Activated CD4-positive, alpha-beta T cell treated with anti-CD3 and anti-CD28 coated beads, Interleukin-2, amount 50 U/mL, for 24 hours (primary cell): ENCODE measurements at regions not wholly inside any gene's neighbourhood (a gene's known extent, or its start where the extent isn't known, plus 50 kb on each side); places are given as distances from the start of the nearest gene placed in this dataset.
"Not testable (repeated sequence)": the region's sequence is repeated elsewhere in the genome, so short reads cannot be mapped to it uniquely, and the experiment has no call there.

Source experiments
- DNase-seq, 2 donors: peaks; one replicate each; pipeline ENCODE4 v3.0.0-alpha.2; 2020; ENCODE audit warnings: low read depth in 1 of 2, low spot score in 1 of 2

DNA sequence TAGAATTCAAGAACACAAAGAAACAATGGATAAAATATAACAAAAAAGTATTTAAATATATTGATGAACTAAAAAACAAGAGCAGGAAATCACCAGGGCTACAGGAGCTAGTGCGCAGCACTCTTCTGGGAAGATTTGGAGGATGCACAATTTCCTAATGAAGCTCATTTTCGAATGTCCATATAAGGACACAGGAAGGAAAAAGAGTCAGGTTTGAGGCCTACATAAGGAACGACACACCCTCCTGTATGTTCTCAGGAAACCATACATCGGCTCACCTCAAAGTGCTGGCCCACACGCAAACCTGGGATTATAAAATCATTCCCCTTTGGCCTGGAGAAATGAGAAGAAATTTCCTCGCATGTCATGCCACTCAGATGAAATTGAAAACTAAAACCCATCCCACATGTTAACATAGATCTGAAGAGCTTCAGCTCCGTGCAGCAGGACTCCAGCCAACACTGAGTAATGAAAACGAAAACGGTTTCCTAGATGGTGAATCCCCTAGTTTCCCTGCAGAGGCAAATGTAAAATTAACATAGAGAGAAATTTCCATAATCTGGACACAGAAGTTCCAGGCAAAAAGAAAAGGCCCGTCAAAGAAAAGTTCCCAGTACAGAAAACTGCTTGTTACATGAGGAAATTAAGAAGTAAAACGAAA, 825.8 kb downstream of the SOCS6 start:
- DNase-seq, result no peak

DNA sequence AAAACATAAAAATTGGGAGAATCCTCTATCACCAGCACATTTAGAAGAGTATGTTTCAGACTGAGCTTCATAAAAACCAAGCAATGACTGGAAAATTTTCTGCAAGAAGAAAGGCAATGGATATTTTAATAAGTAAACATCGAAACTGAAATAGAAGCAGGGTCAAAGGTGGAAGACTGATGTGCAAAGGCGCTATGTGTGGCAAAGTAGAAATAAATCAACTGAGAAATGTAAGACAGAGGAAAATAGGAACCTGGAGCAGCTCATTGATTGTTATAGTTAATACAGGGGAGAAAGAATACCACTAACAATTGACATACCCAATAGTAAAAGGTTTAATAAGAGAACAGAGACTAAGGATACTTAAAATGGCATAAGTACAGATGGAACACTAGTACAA, 818.4 kb downstream of the SOCS6 start:
- no peak for DNase-seq

DNA sequence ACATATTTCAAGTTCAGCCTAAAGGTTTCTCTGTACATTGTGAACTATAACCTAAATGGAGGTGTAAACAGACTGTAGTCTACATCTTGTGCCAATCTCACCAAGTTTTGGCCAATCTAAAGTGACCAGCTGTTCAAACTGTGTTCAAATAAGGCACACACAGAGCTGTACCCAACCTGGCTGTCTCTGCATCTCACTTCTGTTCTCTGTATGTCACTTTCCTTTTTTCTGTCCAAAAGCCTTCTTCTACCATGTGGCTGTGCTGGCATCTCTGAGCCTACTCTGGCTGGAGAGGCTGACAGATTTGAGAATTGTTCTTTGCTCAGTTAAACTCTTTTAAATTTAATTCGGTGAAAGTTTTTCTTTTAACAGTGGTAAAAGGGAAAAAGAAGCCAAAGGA, 817.9 kb downstream of the SOCS6 start:
- DNase-seq, result no peak

DNA sequence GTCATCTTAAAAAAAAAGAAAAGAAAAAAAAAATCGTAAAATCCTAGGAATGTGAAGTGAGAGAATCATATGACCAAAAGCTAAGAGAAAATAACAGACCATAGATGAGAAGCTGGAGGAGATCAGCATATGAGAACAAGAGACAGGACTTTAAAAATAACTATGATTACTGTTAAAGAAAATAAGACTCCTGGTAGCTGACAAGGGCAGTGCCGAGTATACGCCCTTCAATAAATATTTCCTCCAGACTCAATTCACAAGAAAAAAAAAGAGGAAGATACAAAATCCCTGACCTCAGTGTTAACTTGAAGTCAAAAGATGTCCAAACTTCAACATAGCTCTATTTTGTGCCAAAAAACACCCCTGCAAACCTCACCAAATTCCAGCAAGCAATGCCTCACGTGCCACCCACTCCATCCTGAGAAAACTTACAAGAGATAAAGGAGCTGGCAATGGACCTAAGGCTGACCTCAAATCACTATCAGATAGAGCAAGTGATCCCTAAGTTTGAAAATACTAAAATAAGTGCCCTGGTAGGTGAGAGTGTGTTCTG, 817.2 kb downstream of the SOCS6 start:
- no peak for DNase-seq

DNA sequence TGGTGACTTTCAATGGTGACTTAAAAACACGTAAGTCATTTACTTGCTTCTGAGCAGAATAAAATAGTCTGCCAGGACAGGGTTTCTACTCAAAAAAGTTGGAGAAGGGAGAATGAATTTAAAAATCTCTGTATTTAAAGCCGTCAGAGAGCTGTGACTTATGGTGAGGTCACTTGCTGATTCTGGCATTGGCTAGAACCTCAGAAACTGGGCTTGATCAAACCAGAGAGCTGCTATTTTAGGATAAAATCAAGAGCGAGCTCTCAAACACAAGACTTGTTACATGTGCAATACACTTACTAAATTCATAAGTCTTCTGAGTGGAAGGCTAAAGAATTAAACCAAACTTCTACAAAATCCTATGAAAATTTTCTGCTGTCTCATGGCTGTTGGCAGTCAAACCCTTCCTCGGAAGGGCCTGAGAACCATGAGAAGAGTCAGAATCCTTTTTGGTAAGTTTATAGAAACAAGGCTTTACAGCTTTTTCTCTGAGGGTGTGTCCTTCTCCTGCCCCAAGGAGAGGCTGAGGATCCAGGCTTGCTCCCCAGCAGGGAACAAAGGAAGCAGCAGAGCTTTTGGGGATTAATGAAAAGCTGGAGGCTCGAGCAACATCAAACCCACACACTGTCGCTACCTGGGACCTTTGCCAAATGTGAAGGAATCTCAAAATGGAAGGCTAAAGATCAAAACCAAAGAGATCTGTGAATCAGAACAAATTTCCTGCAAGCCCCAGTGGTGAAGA, 816.4 kb downstream of the SOCS6 start:
- DNase-seq, result no peak

DNA sequence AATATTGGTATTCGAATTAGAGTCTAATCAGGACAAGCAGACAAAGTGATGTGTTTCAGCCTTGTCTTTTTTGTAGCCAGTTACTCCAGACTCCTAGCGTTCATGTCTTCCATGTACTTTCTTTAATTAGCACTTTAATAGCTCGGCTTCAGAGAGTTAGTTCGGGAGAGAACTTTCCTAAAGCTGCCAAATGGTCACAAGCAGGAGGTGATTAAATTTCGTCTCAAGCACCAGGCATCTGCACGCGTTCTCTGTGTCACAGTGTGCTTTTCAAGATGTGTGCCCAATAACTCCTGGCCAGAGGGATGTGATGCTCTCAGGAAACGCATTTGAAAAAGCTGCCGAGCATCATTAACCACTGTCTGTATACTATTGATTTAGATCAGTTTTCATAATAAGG, 790.8 kb downstream of the SOCS6 start:
- DNase-seq, result no peak

DNA sequence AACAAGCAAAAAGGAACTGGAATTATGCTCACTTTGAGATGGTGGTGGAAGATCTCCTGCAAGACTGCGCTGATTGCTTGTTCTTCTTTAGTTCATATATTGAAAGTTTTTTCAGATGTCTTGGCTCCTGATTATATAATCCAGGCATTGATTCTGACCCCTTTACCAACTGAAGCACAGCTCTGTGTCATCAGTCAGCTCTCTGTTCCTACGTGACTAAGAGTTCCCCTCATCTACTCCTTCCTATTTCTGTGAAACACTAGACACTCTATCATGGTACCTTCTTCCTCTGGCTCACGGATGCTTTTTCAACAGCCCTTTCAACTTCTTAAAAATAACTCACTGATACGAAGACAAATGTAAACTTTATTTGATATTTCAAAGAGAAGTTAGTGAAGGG, 788.6 kb downstream of the SOCS6 start:
- no peak for DNase-seq

DNA sequence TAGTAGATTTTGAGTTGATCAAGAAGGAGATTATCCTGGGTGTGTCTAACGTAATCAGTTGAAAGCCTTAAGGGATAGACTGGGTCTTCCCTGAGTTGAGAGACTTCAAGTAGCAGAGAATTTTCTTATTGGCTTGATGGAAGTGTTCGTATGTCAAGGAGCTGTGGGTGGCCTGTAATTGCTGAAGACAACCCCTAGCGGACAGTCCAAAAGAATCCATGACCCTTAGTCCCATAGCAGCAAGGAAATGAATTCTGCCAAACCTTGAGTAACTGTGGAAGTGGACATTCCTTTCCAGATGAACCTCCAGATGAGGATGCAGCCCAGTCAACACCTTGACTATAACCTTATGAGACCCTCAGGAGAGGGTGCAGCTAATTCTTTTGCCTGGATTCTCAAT, 786.3 kb downstream of the SOCS6 start:
- no peak for DNase-seq

DNA sequence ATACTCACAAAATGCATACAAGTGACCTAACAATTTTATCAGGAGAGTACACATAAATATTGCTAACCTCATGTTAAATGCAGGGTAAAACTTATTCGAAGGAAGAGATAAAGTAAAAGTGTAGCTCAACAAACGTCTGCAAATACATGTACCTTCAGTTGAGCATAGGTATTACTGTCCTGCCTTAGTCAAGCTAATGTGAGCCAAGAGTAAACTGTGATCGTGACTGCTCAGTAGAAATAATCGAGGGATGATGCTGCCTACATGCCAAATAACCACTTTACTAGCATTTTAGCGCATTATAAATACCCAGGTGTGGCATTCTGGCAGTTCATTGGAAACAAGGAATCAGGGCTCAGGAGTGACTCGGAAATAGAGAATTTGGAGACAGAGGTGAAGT, 779.5 kb downstream of the SOCS6 start:
- no peak for DNase-seq

DNA sequence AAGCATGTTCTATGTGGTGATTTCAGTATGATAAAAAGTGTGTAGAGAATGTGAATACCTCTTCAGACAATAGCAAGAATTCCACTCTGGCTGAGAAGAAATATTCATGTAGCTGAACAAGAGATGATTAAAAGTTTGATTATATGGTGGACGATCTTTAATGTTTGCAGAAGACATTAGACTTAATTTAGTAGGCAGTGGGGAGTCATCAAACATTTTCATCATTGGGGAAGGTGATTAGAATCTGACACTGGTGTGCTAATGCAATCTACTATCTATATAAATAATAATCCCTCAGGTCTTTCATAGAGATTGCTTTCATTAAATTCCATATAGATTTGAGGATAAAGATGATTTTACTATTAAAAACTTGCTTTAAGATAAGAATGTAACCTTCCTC, 761.0 kb downstream of the SOCS6 start:
- DNase-seq, result no peak

DNA sequence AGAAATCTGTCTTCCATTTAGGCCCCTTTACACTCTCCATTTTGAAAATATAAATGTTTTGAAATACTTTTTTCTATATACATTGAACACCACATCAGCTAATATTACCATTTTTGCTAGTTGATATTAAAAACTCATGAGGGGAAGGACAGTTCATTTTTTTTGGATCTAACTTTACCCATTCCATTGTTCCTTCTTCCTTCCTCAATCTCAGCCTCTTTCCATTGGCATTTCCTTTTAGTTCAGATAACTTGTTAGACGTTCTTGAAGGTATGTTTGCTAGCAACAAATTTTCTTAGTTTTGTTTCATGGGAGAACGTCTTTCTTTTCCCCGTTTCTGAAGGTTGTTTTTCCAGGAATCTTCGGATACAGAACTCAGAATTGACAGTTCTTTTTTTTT, 759.0 kb downstream of the SOCS6 start:
- no peak for DNase-seq

DNA sequence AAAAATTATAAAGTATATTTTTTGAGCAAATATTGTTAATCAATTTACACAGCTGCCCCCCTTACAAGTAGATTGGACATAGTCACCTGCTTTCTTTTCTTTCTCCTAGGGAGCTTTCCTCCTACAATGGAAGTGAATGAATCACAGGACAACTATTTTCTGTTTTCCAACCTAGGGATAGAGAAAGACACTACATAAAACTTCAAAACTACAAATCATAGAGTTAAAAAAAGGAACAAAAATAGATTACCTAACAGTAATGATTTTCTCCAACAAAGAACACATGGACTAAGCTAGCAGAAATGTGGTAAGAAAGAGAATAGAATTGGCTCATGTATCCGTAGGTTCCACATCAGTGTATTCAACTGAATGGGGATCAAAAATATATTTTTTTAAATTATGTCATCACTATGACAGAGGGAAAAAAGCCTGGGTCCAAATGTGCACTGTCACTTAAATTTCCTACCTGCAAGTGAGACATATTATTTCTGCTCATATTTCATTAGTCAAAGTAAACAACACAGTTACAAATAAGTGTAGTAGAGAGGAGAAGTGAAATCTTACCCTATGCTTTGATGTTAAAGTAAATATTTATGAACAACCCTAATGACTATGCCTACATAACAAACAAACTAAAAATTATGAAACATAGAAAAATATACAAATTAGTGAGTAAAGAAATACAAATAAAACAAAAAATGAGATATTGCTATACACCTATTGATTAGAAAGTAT, 756.7 kb downstream of the SOCS6 start:
- no peak for DNase-seq

DNA sequence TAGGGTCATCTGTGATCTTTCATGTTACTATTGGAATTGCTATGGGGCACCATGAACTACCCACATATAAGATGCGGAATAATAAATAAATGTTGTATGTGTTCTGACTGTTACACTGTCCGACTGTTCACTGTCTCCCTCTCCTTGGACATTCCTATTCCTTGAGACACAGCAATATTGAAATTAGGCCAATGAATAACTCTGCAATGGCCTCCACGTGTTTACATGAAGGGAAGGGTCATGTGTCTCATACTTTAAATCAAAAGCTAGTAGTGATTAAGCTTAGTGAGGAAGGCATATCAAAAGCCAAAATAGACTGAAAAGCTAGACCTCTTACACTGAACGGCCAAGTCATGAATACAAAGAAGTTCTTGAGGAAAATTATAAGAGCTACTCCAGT, 751.3 kb downstream of the SOCS6 start:
- DNase-seq, result no peak

DNA sequence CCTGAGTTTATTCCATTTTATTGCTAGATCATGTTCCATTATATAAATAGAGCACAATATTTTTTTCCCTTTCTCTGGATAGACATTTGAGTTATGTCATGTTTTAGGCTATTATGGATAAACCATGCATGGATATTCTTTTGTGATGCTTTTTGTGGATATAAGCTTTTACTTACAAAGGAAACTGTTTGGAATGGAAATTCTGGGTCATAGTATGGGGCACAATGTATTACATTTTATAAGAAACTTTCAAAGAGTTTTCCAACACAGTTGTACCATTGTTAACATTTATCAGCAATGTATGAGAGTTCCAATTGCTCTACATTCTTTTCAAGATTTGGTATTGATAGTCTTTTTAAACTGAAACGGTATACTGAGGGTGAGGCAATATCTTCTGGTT, 749.4 kb downstream of the SOCS6 start:
- DNase-seq, result no peak

DNA sequence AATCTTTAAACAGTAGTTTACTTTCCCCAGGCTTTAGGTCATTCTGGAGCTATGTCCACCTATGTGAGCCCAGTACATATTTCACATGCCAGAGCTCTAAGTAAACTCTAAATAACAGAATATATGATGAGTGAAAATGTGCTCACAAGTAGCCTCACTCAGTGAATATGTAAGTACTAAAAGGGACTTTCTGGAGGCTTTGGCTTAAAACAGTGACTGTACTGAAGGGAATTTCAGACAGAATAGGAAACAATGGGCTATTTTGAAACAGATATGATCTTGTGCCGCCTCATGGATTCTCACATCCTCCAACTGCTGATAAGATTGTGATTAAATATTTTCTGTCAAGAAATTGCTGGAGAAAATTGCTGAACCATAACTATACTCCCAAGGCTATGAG, 747.9 kb downstream of the SOCS6 start:
- no peak for DNase-seq

DNA sequence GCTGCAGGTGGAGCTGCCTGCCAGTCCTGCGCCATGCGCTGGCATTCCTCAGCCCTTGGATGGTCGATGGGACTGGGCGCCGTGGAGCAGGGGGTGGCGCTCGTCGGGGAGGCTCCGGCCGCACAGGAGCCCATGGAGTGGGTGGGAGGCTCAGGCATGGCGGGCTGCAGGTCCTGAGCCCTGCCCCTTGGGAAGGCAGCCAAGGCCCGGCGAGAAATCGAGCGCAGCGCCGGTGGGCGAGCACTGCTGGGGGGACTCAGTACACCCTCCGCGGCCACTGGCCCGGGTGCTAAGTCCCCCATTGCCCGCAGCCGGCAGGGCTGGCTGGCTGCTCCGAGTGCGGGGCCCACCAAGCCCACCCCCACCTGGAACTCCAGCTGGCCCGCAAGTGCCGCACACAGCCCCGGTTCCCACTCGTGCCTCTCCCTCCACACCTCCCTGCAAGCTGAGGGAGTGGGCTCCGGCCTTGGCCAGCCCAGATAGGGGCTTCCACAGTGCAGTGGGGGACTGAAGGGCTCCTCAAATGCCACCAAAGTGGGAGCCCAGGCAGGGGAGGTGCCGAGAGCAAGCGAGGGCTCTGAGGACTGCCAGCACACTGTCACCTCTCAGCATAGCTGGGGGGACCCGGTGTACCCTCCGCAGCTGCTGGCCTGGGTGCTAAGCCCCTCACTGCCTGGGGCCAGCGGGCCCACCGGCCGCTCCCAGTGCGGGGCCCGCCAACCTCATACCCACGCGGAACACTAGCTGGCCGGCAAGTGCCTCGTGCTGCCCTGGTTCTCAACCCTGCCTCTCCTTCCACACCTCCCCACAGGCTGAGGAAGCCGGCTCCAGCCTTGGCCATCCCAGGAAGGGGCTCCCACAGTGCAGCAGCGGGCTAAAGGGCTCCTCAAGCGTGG, 742.7 kb downstream of the SOCS6 start:
- not testable (repeated sequence) for DNase-seq

DNA sequence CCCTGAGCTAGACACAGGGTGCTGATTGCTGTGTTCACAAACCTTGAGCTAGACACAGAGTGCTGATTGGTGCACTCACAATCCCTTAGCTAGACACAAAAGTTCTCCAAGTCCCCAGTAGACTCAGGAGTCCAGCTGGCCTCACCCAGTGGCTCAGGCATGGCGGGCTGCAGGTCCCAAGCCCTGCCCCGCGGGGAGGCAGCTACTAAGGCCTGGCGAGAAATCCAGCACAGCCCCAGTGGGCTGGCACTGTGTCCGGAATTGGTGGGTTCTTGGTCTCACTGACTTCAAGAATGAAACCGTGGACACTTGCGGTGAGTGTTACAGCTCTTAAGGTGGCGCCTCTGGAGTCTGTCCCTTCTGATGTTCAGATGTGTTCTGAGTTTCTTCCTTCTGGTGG, 741.2 kb downstream of the SOCS6 start:
- DNase-seq, result not testable (repeated sequence)

DNA sequence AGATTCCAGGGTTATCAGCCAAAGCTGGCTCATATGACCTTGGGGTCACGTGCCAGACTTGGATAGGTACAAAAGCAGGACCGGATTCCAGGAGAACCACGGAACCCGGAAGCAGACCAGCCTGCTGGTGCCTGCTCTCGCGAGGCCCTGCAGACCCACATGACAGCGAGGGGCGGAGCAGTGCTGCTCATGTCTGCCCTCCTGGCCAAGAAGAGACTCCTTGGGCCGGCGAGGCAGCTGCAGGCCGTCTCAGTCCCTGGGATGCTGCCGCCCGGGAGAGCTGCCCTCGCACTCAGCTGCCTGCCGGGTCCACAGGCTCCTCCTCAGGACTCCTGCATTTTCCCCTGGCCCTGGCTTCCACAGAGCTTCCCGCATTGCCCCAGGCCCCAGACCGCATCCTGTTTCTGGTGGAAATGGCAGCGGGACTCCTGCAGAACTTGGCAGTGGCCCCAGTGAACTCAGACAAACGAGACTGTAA, 739.5 kb downstream of the SOCS6 start:
- DNase-seq, result no peak

DNA sequence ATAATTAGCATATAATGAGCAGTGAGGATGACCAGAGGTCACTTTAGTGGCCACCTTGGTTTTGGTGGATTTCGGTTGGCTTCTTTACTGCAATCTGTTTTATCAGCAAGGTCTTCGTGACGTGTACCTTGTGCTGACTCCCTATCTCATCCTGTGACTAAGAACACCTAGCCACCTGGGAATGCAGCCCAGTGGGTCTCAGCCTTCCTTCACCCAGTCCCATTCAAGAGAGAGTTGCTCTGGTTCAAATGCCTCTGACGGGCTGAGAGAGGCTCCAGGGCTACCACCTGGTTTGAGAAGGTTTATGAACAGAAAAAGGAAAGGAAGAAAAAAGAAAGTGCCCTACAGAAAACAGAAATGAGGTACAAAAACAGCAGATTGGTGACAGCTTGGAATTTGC, 738.7 kb downstream of the SOCS6 start:
- no peak for DNase-seq

DNA sequence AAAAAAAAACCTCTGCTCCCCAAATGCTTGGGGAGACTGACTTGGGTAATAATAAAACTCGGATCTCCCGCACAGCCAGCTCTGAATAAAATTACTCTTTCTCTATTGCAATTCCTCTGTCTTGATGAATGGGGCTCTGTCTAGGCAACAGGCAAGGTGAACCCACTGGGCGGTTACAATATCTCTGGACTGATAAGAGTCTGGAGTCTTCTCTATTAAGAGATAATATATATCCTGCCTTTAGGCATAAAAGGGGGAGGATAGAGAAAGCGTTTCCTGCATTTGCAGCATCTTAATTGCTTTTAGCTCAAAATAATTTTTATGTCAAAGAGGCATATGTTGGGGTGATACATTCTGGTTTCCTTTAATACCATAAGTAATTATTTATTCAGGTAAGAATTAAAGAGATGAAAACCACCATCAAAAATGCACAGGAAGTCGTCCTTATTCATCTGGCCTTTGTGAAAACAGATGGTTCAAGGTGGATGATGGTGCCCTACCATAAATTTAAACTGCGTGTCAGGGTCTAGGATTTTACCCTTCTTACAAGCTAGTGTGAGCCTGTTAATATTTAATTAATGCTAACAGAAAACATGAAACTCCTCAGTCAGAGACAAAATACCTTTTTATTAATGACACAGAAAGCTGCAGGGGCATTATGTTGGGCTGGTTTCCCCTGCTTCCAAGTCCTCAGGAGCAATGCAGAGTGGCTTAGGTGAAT, 736.8 kb downstream of the SOCS6 start:
- no peak for DNase-seq
